Gastroesophageal sphincter (tissue), 3 donors: ENCODE measurements at regions not wholly inside any gene's neighbourhood (a gene's known extent, or its start where the extent isn't known, plus 50 kb on each side); places are given as distances from the start of the nearest gene placed in this dataset.

Source experiments
- EP300 ChIP-seq: sonication (generic); formaldehyde crosslinking; IDR thresholded peaks from one replicate; pipeline ENCODE4 v1.6.1; 2017; ENCODE audit warnings: antibody characterized with exemption, mild to moderate bottlenecking
- POLR2A ChIP-seq, 2 donors: fragments of 450-650 bp; IDR thresholded peaks; one replicate each; pipeline ENCODE4 v1.6.1; 2017; ENCODE audit warnings: antibody characterized with exemption in 2 of 2, mild to moderate bottlenecking in 2 of 2, moderate library complexity in 1 of 2
- POLR2AphosphoS5 ChIP-seq: sonication (generic); formaldehyde crosslinking; IDR thresholded peaks from one replicate; pipeline ENCODE4 v1.6.1; 2017; ENCODE audit warnings: antibody characterized with exemption
- TF ChIP-seq, protein P1 (sequence below), 4 experiments: fragments of 200-600 bp in 2 of 4; fragments of 450-650 bp in 2 of 4; sonication (generic) in 1 of 4; IDR thresholded peaks; one replicate each; pipeline ENCODE4 v1.5.1; 2017 to 2019; ENCODE audit warnings: antibody characterized with exemption in 4 of 4, mild to moderate bottlenecking in 2 of 4, moderate library complexity in 2 of 4

DNA sequence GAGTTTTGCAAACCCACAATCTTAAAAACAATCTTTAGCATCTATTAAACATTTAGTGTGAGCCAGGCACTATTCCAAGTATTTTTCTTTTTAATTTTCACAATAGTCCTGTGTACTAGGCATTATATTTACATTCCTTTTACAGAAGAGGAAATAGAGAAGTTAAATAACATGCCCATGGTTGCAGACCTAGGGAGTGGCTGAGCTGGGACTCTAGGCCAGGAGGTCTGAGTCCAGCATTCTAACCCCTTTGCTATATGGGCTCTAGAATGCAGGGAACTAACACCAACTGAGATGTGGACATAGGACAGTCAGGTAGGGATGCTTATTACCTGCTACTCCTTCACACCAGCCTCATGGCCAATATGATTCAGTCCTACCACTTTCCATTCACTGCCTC lies 243.8 kb downstream of the XPNPEP1 start:
- TF ChIP-seq, protein P1, sequence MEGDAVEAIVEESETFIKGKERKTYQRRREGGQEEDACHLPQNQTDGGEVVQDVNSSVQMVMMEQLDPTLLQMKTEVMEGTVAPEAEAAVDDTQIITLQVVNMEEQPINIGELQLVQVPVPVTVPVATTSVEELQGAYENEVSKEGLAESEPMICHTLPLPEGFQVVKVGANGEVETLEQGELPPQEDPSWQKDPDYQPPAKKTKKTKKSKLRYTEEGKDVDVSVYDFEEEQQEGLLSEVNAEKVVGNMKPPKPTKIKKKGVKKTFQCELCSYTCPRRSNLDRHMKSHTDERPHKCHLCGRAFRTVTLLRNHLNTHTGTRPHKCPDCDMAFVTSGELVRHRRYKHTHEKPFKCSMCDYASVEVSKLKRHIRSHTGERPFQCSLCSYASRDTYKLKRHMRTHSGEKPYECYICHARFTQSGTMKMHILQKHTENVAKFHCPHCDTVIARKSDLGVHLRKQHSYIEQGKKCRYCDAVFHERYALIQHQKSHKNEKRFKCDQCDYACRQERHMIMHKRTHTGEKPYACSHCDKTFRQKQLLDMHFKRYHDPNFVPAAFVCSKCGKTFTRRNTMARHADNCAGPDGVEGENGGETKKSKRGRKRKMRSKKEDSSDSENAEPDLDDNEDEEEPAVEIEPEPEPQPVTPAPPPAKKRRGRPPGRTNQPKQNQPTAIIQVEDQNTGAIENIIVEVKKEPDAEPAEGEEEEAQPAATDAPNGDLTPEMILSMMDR (IDR thresholded peaks at IDR 0.05): no peak
- no peak for TF ChIP-seq POLR2AphosphoS5
- no peak for TF ChIP-seq POLR2A (IDR thresholded peaks at IDR 0.05)
- TF ChIP-seq EP300: no peak
